Nephron progenitor cell (in vitro differentiated cells): ENCODE measurements at regions not wholly inside any gene's neighbourhood (a gene's known extent, or its start where the extent isn't known, plus 50 kb on each side); places are given as distances from the start of the nearest gene placed in this dataset.
"Not testable (repeated sequence)": the region's sequence is repeated elsewhere in the genome, so short reads cannot be mapped to it uniquely, and the experiment has no call there.

Experiments
- DNase-seq: peaks from one replicate; pipeline ENCODE4 v3.0.0; 2021
- H3K27ac Mint-ChIP-seq: 2 replicates; pipeline ENCODE4 v1.8.0; 2021; ENCODE audit warnings: mild to moderate bottlenecking, moderate library complexity, mixed read lengths
- H3K27me3 Mint-ChIP-seq: 2 replicates; pipeline ENCODE4 v1.8.0; 2021; ENCODE audit warnings: mild to moderate bottlenecking, low read depth, mixed read lengths; ENCODE audit not compliant: poor library complexity
- H3K36me3 Mint-ChIP-seq: 2 replicates; pipeline ENCODE4 v1.8.0; 2021; ENCODE audit warnings: low read depth, mixed read lengths
- H3K4me1 Mint-ChIP-seq: 2 replicates; pipeline ENCODE4 v1.8.0; 2021; ENCODE audit warnings: mixed read lengths
- H3K4me3 Mint-ChIP-seq: 2 replicates; pipeline ENCODE4 v1.8.0; 2021; ENCODE audit warnings: mild to moderate bottlenecking, moderate library complexity, mixed read lengths
- H3K9me3 Mint-ChIP-seq: 2 replicates; pipeline ENCODE4 v1.8.0; 2021; ENCODE audit warnings: mild to moderate bottlenecking, moderate library complexity, mixed read lengths
- CTCF ChIP-seq: fragments of 200-600 bp; sonication (generic); IDR thresholded peaks from 2 replicates; pipeline ENCODE4 v1.5.0; 2021; ENCODE audit warnings: antibody characterized with exemption

- peak overlapping the region; percentile 44 for H3K27ac Mint-ChIP-seq
- H3K27me3 Mint-ChIP-seq = peaks cover 13% of the 10 kb centered on the region
- no peak for DNase-seq
- H3K9me3 Mint-ChIP-seq = no peaks in the 10 kb centered on the region
- peaks cover 10% of the 10 kb centered on the region for H3K4me1 Mint-ChIP-seq
- TF ChIP-seq CTCF = no peak
- no peaks in the 10 kb centered on the region for H3K36me3 Mint-ChIP-seq
- H3K4me3 Mint-ChIP-seq = no peak overlapping the region
These were observed 68.9 kb upstream of the ANTXRL start for GRCh38 chr10:46217752-46218453.

DNA sequence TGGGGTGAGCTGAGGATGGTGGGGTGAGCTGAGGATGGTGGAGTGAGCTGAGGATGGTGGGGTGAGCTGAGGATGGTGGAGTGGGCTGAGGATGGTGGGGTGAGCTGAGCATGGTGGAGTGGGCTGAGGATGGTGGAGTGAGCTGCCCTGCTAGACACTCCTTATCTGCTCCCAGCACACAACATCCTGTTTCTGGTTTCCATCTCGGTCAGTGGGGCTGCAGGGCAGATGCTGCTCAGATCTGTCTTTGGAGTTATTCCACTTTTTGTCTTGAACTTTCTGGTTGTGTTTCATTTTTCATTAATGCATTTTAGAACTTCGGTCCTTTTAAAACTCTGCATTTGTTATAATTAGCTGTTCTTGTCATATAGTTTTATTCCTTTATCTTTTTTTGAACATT is 67.9 kb upstream of the ANTXRL start:
- no peak overlapping the region for H3K4me3 Mint-ChIP-seq
- no peaks in the 10 kb centered on the region for H3K36me3 Mint-ChIP-seq
- no peaks in the 10 kb centered on the region for H3K9me3 Mint-ChIP-seq
- no peak overlapping the region for H3K27ac Mint-ChIP-seq
- DNase-seq = no peak
- no peak for TF ChIP-seq CTCF
- peaks cover 14% of the 10 kb centered on the region for H3K27me3 Mint-ChIP-seq
- H3K4me1 Mint-ChIP-seq = peaks cover 10% of the 10 kb centered on the region

GRCh38 chr10:46219431-46219990 is 67.3 kb upstream of the ANTXRL start:
- not testable (repeated sequence) for DNase-seq, H3K4me3 Mint-ChIP-seq, H3K36me3 Mint-ChIP-seq, H3K27ac Mint-ChIP-seq, H3K9me3 Mint-ChIP-seq
- peaks cover 10% of the 10 kb centered on the region for H3K4me1 Mint-ChIP-seq
- H3K27me3 Mint-ChIP-seq = peaks cover 16% of the 10 kb centered on the region

GRCh38 chr10:46220187-46220586 is 66.6 kb upstream of the ANTXRL start:
- H3K27me3 Mint-ChIP-seq = peaks cover 16% of the 10 kb centered on the region
- no peak overlapping the region for H3K27ac Mint-ChIP-seq
- peaks cover 15% of the 10 kb centered on the region for H3K4me1 Mint-ChIP-seq
- no peak for DNase-seq
- H3K9me3 Mint-ChIP-seq = no peaks in the 10 kb centered on the region
- no peak for TF ChIP-seq CTCF
- H3K4me3 Mint-ChIP-seq = no peak overlapping the region
- no peaks in the 10 kb centered on the region for H3K36me3 Mint-ChIP-seq

DNA sequence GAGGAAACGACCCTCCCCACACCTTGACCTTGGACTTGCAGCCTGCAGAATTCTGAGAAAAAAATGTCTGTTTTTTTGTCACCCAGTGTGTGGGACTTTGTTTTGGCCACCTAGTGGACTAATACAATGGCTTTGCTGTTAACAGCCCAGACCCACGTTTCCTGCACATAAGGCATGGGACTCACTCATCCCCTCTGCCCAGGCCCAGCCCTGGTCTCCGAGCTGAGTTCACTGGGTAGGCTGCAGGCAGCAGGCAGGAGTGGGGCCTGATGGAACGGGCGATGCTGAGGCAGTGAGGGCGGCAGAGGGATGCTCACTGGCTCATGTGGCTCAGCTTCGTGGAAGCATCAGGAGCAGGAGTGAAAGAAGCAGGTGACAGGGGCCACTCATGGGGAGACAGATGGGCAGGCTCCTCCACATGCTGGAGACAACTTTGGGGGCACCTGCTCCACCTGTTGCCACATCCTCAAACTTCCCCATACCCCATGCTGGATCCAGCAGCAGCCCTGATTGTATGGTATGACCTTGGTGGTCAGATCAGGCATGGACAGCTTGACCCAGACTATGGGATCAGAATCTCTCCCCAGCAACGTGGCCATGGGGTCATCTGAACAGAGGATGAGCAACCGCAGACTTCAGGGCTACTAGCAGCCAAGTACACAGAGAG is 65.8 kb upstream of the ANTXRL start:
- Mint-ChIP-seq H3K27me3 (peaks cover 11% of the 10 kb centered on the region), H3K27ac (no peak overlapping the region), H3K4me3 (no peak overlapping the region), H3K36me3 (no peaks in the 10 kb centered on the region), H3K4me1 (peaks cover 19% of the 10 kb centered on the region), H3K9me3 (no peaks in the 10 kb centered on the region)
- DNase-seq = no peak
- TF ChIP-seq CTCF = no peak

- no peaks in the 10 kb centered on the region for H3K36me3 Mint-ChIP-seq
These were observed 64.3 kb upstream of the ANTXRL start for GRCh38 chr10:46222364-46222935.

More at GRCh38 chr10:46222364-46222935, 64.3 kb upstream of the ANTXRL start:
- Mint-ChIP-seq H3K4me1 (peaks cover 16% of the 10 kb centered on the region), H3K4me3 (no peak overlapping the region), H3K27ac (no peak overlapping the region), H3K27me3 (peaks cover 8% of the 10 kb centered on the region), H3K9me3 (no peaks in the 10 kb centered on the region)
- TF ChIP-seq CTCF = no peak
- DNase-seq = no peak
